Transverse colon (tissue), 4 donors: ENCODE measurements at regions not wholly inside any gene's neighbourhood (a gene's known extent, or its start where the extent isn't known, plus 50 kb on each side); places are given as distances from the start of the nearest gene placed in this dataset.
"Not testable (repeated sequence)": the region's sequence is repeated elsewhere in the genome, so short reads cannot be mapped to it uniquely, and the experiment has no call there.

Experiments used
- CTCF ChIP-seq, 5 experiments: fragments of 200-600 bp in 3 of 5; fragments of 450-650 bp in 2 of 5; sonication (generic) in 3 of 5; IDR thresholded peaks; 1 replicate in 2 of 5; 2 replicates in 3 of 5; pipeline ENCODE4 v1.5.1; 2016 to 2017; ENCODE audit warnings: antibody characterized with exemption in 5 of 5, inconsistent platforms in 3 of 5, mild to moderate bottlenecking in 2 of 5, moderate library complexity in 1 of 5
- POLR2A ChIP-seq: fragments of 450-650 bp; IDR thresholded peaks from one replicate; pipeline ENCODE4 v1.6.1; 2016; ENCODE audit warnings: antibody characterized with exemption, mild to moderate bottlenecking, moderate library complexity
- POLR2AphosphoS5 ChIP-seq, 3 donors: sonication (generic); formaldehyde crosslinking; IDR thresholded peaks; one replicate each; pipeline ENCODE4 v1.6.1; 2016; ENCODE audit warnings: antibody characterized with exemption in 3 of 3

- not testable (repeated sequence) for TF ChIP-seq CTCF (IDR thresholded peaks at IDR 0.05); POLR2AphosphoS5 (IDR thresholded peaks at IDR 0.05); POLR2A
These were observed 99.2 kb upstream of the TERB2 start for GRCh38 chr15:44857164-44857710.
